CD14-positive monocyte (primary cell): ENCODE measurements at regions not wholly inside any gene's neighbourhood (a gene's known extent, or its start where the extent isn't known, plus 50 kb on each side); places are given as distances from the start of the nearest gene placed in this dataset.

Experiments
- DNase-seq, 3 donors: peaks; one replicate each; pipeline ENCODE4 v3.0.0-alpha.2; 2011 to 2022
- H2AFZ ChIP-seq: 2 replicates; pipeline ENCODE4 v1.6.0; 2012; ENCODE audit warnings: mild to moderate bottlenecking, low read depth, low read length, inconsistent platforms; ENCODE audit not compliant: insufficient read depth, poor library complexity, severe bottlenecking
- H3K27ac ChIP-seq, 2 donors: 1 replicate in 1 of 2; 2 replicates in 1 of 2; pipeline ENCODE4 v1.5.1; 2012 to 2013; ENCODE audit warnings: low read length in 2 of 2, control low read depth in 1 of 2, inconsistent platforms in 1 of 2, low read depth in 1 of 2, mild to moderate bottlenecking in 1 of 2
- H3K27me3 ChIP-seq, 2 donors: one replicate each; pipeline versions ENCODE4 v1.6.0 to v1.6.1; 2011 to 2013; ENCODE audit warnings: low read length in 2 of 2; ENCODE audit not compliant: control insufficient read depth in 2 of 2, insufficient read depth in 2 of 2
- H3K36me3 ChIP-seq, 2 donors: replicated peaks in 1 of 2; 1 replicate in 1 of 2; 2 replicates in 1 of 2; pipeline versions ENCODE4 v1.5.1 to v1.6.1; 2012 to 2013; ENCODE audit warnings: low read length in 2 of 2, control low read depth in 1 of 2, inconsistent platforms in 1 of 2, mild to moderate bottlenecking in 1 of 2; ENCODE audit not compliant: insufficient read depth in 2 of 2, control insufficient read depth in 1 of 2
- H3K4me1 ChIP-seq, 2 donors: 1 replicate in 1 of 2; 2 replicates in 1 of 2; pipeline versions ENCODE4 v1.5.1 to v1.6.1; 2012 to 2013; ENCODE audit warnings: low read length in 2 of 2, control low read depth in 1 of 2, inconsistent platforms in 1 of 2, mild to moderate bottlenecking in 1 of 2, moderate library complexity in 1 of 2; ENCODE audit not compliant: insufficient read depth in 2 of 2, control insufficient read depth in 1 of 2
- H3K4me2 ChIP-seq: replicated peaks from 2 replicates; pipeline ENCODE3; 2012; ENCODE audit warnings: low read length, moderate library complexity, mild to moderate bottlenecking; ENCODE audit not compliant: poor library complexity, severe bottlenecking; ENCODE audit errors: extremely low read depth
- H3K4me3 ChIP-seq, 3 experiments: fragments of 200-600 bp in 1 of 3; sonication (generic) in 1 of 3; replicated peaks in 1 of 3; 1 replicate in 2 of 3; 2 replicates in 1 of 3; pipeline ENCODE4 v1.5.1; 2011 to 2013; ENCODE audit warnings: low read length in 3 of 3, mild to moderate bottlenecking in 3 of 3, control low read depth in 2 of 3, low read depth in 2 of 3, inconsistent platforms in 1 of 3, moderate library complexity in 1 of 3
- H3K79me2 ChIP-seq: 2 replicates; pipeline ENCODE4 v1.6.0; 2012; ENCODE audit warnings: mild to moderate bottlenecking, control low read depth, inconsistent platforms, low read length, moderate library complexity; ENCODE audit not compliant: insufficient read depth
- H3K9ac ChIP-seq: 2 replicates; pipeline ENCODE4 v1.6.0; 2017; ENCODE audit warnings: low read length, mild to moderate bottlenecking; ENCODE audit not compliant: insufficient read depth, poor library complexity, severe bottlenecking
- H3K9me3 ChIP-seq, 2 donors: replicated peaks in 1 of 2; 1 replicate in 1 of 2; 2 replicates in 1 of 2; pipeline versions ENCODE4 v1.5.1 to v1.6.1; 2012 to 2013; ENCODE audit warnings: low read length in 2 of 2, control low read depth in 1 of 2; ENCODE audit not compliant: control insufficient read depth in 1 of 2, insufficient read depth in 1 of 2
- H4K20me1 ChIP-seq: 2 replicates; pipeline ENCODE4 v1.6.0; 2012; ENCODE audit warnings: mild to moderate bottlenecking, low read length, control low read depth, moderate library complexity; ENCODE audit not compliant: insufficient read depth
- H3K27ac Mint-ChIP-seq, 7 donors: one replicate each; pipeline ENCODE4 v1.8.0; 2020; ENCODE audit warnings: mild to moderate bottlenecking in 7 of 7, mixed read lengths in 7 of 7, moderate library complexity in 6 of 7, inconsistent platforms in 2 of 7
- H3K27me3 Mint-ChIP-seq, 3 donors: one replicate each; pipeline ENCODE4 v1.8.0; 2021 to 2022; ENCODE audit warnings: low read depth in 3 of 3, mild to moderate bottlenecking in 3 of 3, mixed read lengths in 3 of 3, moderate library complexity in 3 of 3, inconsistent platforms in 1 of 3
- H3K36me3 Mint-ChIP-seq, 2 donors: one replicate each; pipeline ENCODE4 v1.8.0; 2020; ENCODE audit warnings: mixed read lengths in 2 of 2, inconsistent platforms in 1 of 2, mild to moderate bottlenecking in 1 of 2
- H3K4me1 Mint-ChIP-seq: one replicate; pipeline ENCODE4 v1.8.0; 2020; ENCODE audit warnings: mild to moderate bottlenecking, mixed read lengths
- H3K4me3 Mint-ChIP-seq, 2 donors: one replicate each; pipeline ENCODE4 v1.8.0; 2020; ENCODE audit warnings: mild to moderate bottlenecking in 2 of 2, mixed read lengths in 2 of 2, moderate library complexity in 1 of 2
- H3K9me3 Mint-ChIP-seq, 7 donors: one replicate each; pipeline ENCODE4 v1.8.0; 2020 to 2022; ENCODE audit warnings: mixed read lengths in 7 of 7, mild to moderate bottlenecking in 6 of 7, moderate library complexity in 6 of 7, inconsistent platforms in 2 of 7
- WGBS: methylation state at CpG from one replicate; pipeline ENCODE4 v1.1.5; 2013; ENCODE audit warnings: missing lambda C conversion rate; ENCODE audit not compliant: insufficient coverage; 5-methylcytosine and 5-hydroxymethylcytosine counted together
- intact Hi-C, 2 donors: fragments of 100-400 bp; cut with micrococcal nuclease; formaldehyde crosslinking; loops; one replicate each; pipeline versions ENCODE4 v1.15.0 to v1.15.1; 2023
- TF ChIP-seq, protein P1 (sequence below): fragments of 200-600 bp; IDR thresholded peaks from one replicate; pipeline ENCODE4 v1.8.0; 2022; ENCODE audit warnings: antibody characterized with exemption, mild to moderate bottlenecking

DNA sequence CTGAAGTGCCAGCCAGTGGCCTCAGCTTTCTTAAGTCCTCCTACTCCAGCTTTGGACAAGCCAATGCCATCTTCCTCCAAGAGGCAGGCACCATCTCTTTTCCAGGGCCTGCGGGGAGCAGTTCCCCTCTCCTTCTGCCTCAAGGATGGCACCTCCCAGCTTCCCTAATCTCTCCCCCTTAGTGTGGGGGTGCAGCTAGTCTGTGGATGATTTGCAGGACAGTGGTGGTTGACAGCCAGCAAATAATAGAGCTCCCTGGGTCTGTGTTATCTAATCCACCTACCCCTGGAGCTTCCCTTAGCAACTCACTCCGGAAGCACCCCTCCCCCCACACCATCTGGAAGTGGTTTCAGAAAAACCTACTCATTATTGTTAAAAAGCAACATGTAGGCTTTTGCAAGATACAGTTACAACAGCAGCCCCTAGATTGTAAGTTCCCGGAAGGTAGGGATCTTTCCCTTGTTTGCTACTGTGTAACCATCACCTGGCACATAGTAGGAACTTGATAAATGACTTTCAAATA lies 247.1 kb downstream of the BCOR start:
- peaks cover 0 to 12% (median 0%) of the 10 kb centered on the region in 3 donors for H3K27me3 Mint-ChIP-seq
- H3K4me1 Mint-ChIP-seq = peaks cover 46% of the 10 kb centered on the region
- intact Hi-C loops = no loop called here
- H3K4me1 ChIP-seq = peaks cover 39 to 43% of the 10 kb centered on the region in 2 donors
- H3K27me3 ChIP-seq = no peaks in the 10 kb centered on the region
- peak in 1 of 3 donors; percentile 10 for DNase-seq
- H3K4me3 Mint-ChIP-seq = no peak overlapping the region
- WGBS = no CpG with 5 or more reads among the region's 3 CpGs
- H3K4me3 ChIP-seq = no peak overlapping the region
- no peak overlapping the region for H3K4me2 ChIP-seq
- no peaks in the 10 kb centered on the region for H3K9me3 ChIP-seq
- no peak overlapping the region for H3K27ac ChIP-seq
- no peaks in the 10 kb centered on the region for H3K36me3 Mint-ChIP-seq
- peaks cover 0 to 2% (median 0%) of the 10 kb centered on the region in 7 donors for H3K9me3 Mint-ChIP-seq
- no peaks in the 10 kb centered on the region for H3K36me3 ChIP-seq
- H3K9ac ChIP-seq = no peak overlapping the region
- no peak overlapping the region for H2AFZ ChIP-seq
- no peak overlapping the region for H3K27ac Mint-ChIP-seq
- TF ChIP-seq, protein P1, sequence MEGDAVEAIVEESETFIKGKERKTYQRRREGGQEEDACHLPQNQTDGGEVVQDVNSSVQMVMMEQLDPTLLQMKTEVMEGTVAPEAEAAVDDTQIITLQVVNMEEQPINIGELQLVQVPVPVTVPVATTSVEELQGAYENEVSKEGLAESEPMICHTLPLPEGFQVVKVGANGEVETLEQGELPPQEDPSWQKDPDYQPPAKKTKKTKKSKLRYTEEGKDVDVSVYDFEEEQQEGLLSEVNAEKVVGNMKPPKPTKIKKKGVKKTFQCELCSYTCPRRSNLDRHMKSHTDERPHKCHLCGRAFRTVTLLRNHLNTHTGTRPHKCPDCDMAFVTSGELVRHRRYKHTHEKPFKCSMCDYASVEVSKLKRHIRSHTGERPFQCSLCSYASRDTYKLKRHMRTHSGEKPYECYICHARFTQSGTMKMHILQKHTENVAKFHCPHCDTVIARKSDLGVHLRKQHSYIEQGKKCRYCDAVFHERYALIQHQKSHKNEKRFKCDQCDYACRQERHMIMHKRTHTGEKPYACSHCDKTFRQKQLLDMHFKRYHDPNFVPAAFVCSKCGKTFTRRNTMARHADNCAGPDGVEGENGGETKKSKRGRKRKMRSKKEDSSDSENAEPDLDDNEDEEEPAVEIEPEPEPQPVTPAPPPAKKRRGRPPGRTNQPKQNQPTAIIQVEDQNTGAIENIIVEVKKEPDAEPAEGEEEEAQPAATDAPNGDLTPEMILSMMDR = no peak
- no peaks in the 10 kb centered on the region for H3K79me2 ChIP-seq
- no peaks in the 10 kb centered on the region for H4K20me1 ChIP-seq

DNA sequence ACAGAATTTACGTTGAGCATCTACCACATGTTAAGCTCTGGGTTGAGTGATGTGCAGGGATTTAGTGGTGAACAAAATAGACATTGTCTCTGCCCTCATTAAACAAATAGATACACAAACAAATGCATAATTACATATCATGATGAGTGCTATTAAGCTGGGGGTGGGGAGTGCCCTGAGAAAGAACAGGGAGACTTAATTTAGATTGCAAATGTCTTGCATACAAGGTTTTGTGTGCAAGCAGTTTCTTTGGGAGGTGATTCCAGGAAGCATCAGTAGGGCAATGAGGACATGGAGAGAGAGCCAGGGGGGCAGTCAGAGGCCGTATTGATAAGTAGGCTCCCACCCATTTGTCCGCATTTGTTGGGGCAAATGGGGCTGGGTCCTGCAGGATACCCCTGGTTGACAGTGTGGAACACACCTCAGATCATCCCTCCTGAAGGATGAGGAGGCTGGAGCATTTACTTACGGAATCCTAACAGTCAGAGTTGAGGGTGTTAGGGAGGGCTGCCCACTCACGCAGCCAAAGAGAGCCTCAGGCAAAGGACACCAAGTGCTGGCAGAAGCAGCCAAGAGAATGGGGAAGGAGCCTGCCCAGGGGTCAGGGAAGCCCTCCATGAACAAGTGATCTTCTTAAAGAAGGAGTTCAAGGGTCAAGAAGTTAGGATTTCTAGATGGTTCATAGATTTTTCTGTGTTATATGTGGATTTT lies 245.9 kb downstream of the BCOR start:
- Mint-ChIP-seq H3K4me1 (peaks cover 52% of the 10 kb centered on the region), H3K4me3 (no peak overlapping the region), H3K9me3 (peaks cover 0 to 2% (median 0%) of the 10 kb centered on the region in 7 donors), H3K27ac (no peak overlapping the region), H3K36me3 (no peaks in the 10 kb centered on the region), H3K27me3 (peaks cover 0 to 12% (median 0%) of the 10 kb centered on the region in 3 donors)
- Histone ChIP-seq H3K4me3 (no peak overlapping the region), H3K27me3 (no peaks in the 10 kb centered on the region), H3K9ac (no peak overlapping the region), H3K79me2 (no peaks in the 10 kb centered on the region), H3K4me1 (peaks cover 45 to 48% of the 10 kb centered on the region in 2 donors), H4K20me1 (no peaks in the 10 kb centered on the region), H3K27ac (no peak overlapping the region), H2AFZ (no peak overlapping the region), H3K36me3 (no peaks in the 10 kb centered on the region), H3K9me3 (no peaks in the 10 kb centered on the region), H3K4me2 (no peak overlapping the region)
- WGBS = 100% methylated on average over 1 of the region's 5 CpGs
- TF ChIP-seq, protein P1 = no peak
- intact Hi-C loops = no loop called here
- DNase-seq = no peak
